IMR-90 (cell line): ENCODE measurements at regions not wholly inside any gene's neighbourhood (a gene's known extent, or its start where the extent isn't known, plus 50 kb on each side); places are given as distances from the start of the nearest gene placed in this dataset.

Experiments used
- ATAC-seq: fragments of 200-7000 bp; cut with Tn5 transposase; 2 replicates; pipeline ENCODE4 v1.9.1; 2020; ENCODE audit warnings: low read depth, mild to moderate bottlenecking, moderate library complexity
- BruUV-seq: library from RNA; stranded (reverse); fragments of 400-500 nt; replicated peaks from 2 replicates; lab custom pipeline; 2021; lab: Mats Ljungman, UMichigan
- CTCF ChIA-PET: fragments of 300-600 bp; formaldehyde crosslinking; extraction: SDS; loops from one replicate; lab custom pipeline; 2021; ENCODE audit warnings: antibody characterized with exemption; lab: Yijun Ruan, JAX
- POLR2A ChIA-PET: fragments of 300-600 bp; sonication (Branson Sonifier 250); formaldehyde crosslinking; loops from one replicate; lab custom pipeline; 2022; ENCODE audit warnings: antibody characterized with exemption; ENCODE audit not compliant: unreplicated experiment; lab: Charles Lee
- DNase-seq: peaks from one replicate; pipeline ENCODE4 v3.0.0; 2013
- H2AFZ ChIP-seq: replicated peaks from 2 replicates; pipeline ENCODE3; 2013; ENCODE audit warnings: low read length, mild to moderate bottlenecking; ENCODE audit not compliant: poor library complexity
- H2AK5ac ChIP-seq: 2 replicates; pipeline ENCODE4 v1.6.1; 2013; ENCODE audit warnings: low read depth, low read length, inconsistent platforms
- H2AK9ac ChIP-seq: replicated peaks from 2 replicates; pipeline ENCODE3; 2013; ENCODE audit warnings: mild to moderate bottlenecking, low read depth, low read length, moderate library complexity; ENCODE audit not compliant: poor library complexity
- H2BK120ac ChIP-seq: 2 replicates; pipeline ENCODE4 v1.6.1; 2013; ENCODE audit warnings: low read depth, low read length, inconsistent platforms
- H2BK15ac ChIP-seq: 3 replicates; pipeline ENCODE4 v1.6.1; 2013; ENCODE audit warnings: low read depth, low read length, inconsistent platforms
- H2BK20ac ChIP-seq: 2 replicates; pipeline ENCODE4 v1.6.1; 2013; ENCODE audit warnings: low read depth, mild to moderate bottlenecking, inconsistent platforms, low read length, moderate library complexity
- H2BK5ac ChIP-seq: 2 replicates; pipeline ENCODE4 v1.6.1; 2013; ENCODE audit warnings: mild to moderate bottlenecking, low read depth, low read length, inconsistent platforms; ENCODE audit not compliant: poor library complexity, severe bottlenecking
- H3K14ac ChIP-seq: replicated peaks from 2 replicates; pipeline ENCODE4 v1.6.1; 2013; ENCODE audit warnings: low read depth, low read length, inconsistent platforms
- H3K18ac ChIP-seq: 2 replicates; pipeline ENCODE4 v1.6.1; 2013; ENCODE audit warnings: low read depth, low read length, control low read depth
- H3K23ac ChIP-seq: 2 replicates; pipeline ENCODE4 v1.6.1; 2013; ENCODE audit warnings: low read depth, low read length, inconsistent platforms
- H3K27ac ChIP-seq: 2 replicates; pipeline ENCODE4 v1.5.1; 2013; ENCODE audit warnings: mild to moderate bottlenecking, control low read depth, low read length; ENCODE audit not compliant: insufficient read depth
- H3K27me3 ChIP-seq: 2 replicates; pipeline ENCODE4 v1.6.1; 2013; ENCODE audit warnings: low read length; ENCODE audit not compliant: control insufficient read depth, insufficient read depth
- H3K36me3 ChIP-seq: 2 replicates; pipeline ENCODE4 v1.6.1; 2013; ENCODE audit warnings: low read length, mixed read lengths; ENCODE audit not compliant: control insufficient read depth, insufficient read depth
- H3K4ac ChIP-seq: 2 replicates; pipeline ENCODE4 v1.6.1; 2013; ENCODE audit warnings: low read depth, low read length, inconsistent platforms
- H3K4me1 ChIP-seq: 2 replicates; pipeline ENCODE4 v1.6.1; 2013; ENCODE audit warnings: low read length, mixed read lengths; ENCODE audit not compliant: control insufficient read depth, insufficient read depth
- H3K4me2 ChIP-seq: 2 replicates; pipeline ENCODE4 v1.6.1; 2013; ENCODE audit warnings: low read depth, mild to moderate bottlenecking, control low read depth, low read length, moderate library complexity
- H3K4me3 ChIP-seq: 2 replicates; pipeline ENCODE4 v1.5.1; 2013; ENCODE audit warnings: low read depth, mild to moderate bottlenecking, control low read depth, low read length, moderate library complexity; ENCODE audit not compliant: insufficient read depth
- H3K56ac ChIP-seq: 2 replicates; pipeline ENCODE4 v1.6.1; 2013; ENCODE audit warnings: low read length, inconsistent platforms; ENCODE audit not compliant: insufficient read depth; ENCODE audit errors: extremely low read depth
- H3K79me1 ChIP-seq, 2 experiments: 2 replicates each; pipeline ENCODE4 v1.6.1; 2013; ENCODE audit warnings: low read length in 2 of 2, inconsistent platforms in 1 of 2, low read depth in 1 of 2
- H3K9ac ChIP-seq: 2 replicates; pipeline ENCODE4 v1.6.1; 2013; ENCODE audit warnings: low read depth, low read length, control low read depth
- H3K9me1 ChIP-seq: 2 replicates; pipeline ENCODE4 v1.6.1; 2013; ENCODE audit warnings: low read length, inconsistent platforms; ENCODE audit not compliant: insufficient read depth
- H3K9me3 ChIP-seq: 2 replicates; pipeline ENCODE4 v1.6.1; 2013; ENCODE audit warnings: low read length; ENCODE audit not compliant: control insufficient read depth, insufficient read depth
- H4K20me1 ChIP-seq: 2 replicates; pipeline ENCODE4 v1.6.1; 2013; ENCODE audit warnings: low read length, inconsistent platforms; ENCODE audit not compliant: insufficient read depth
- H4K5ac ChIP-seq: 2 replicates; pipeline ENCODE4 v1.6.1; 2013; ENCODE audit warnings: mild to moderate bottlenecking, low read depth, low read length, control low read depth
- H4K8ac ChIP-seq, 2 experiments: 2 replicates each; pipeline ENCODE4 v1.6.1; 2013; ENCODE audit warnings: low read depth in 2 of 2, low read length in 2 of 2, control low read depth in 1 of 2, inconsistent platforms in 1 of 2
- H4K91ac ChIP-seq: 2 replicates; pipeline ENCODE4 v1.6.1; 2013; ENCODE audit warnings: low read depth, low read length, inconsistent platforms; ENCODE audit not compliant: insufficient read depth
- BHLHE40 ChIP-seq: fragments of 150-350 bp; IDR thresholded peaks from 2 replicates; pipeline ENCODE4 v1.6.1; 2016; ENCODE audit warnings: mild to moderate bottlenecking, low read depth, low read length
- FOS ChIP-seq: fragments of 150-350 bp; IDR thresholded peaks from 2 replicates; pipeline ENCODE4 v1.6.1; 2016; ENCODE audit warnings: low read depth, low read length
- MAFK ChIP-seq: IDR thresholded peaks from 2 replicates; pipeline ENCODE4 v1.6.1; 2012; ENCODE audit warnings: low read depth, low read length, improper control_type of control experiment
- MXI1 ChIP-seq: IDR thresholded peaks from 2 replicates; pipeline ENCODE4 v1.6.1; 2012; ENCODE audit warnings: low read depth, mild to moderate bottlenecking, low read length, moderate library complexity, borderline replicate concordance
- NFE2L2 ChIP-seq: fragments of 150-350 bp; IDR thresholded peaks from 2 replicates; pipeline ENCODE4 v1.6.1; 2016; ENCODE audit warnings: low read depth, mild to moderate bottlenecking, low read length
- POLR2A ChIP-seq: IDR thresholded peaks from 2 replicates; pipeline ENCODE4 v1.6.1; 2012; ENCODE audit warnings: mild to moderate bottlenecking, low read depth, low read length
- RAD21 ChIP-seq: IDR thresholded peaks from 2 replicates; pipeline ENCODE4 v1.6.1; 2012; ENCODE audit warnings: low read length, improper control_type of control experiment
- RFX5 ChIP-seq: IDR thresholded peaks from 2 replicates; pipeline ENCODE4 v1.8.0; 2012; ENCODE audit warnings: low read depth, mild to moderate bottlenecking, low read length, moderate library complexity
- SMC3 ChIP-seq: fragments of 150-350 bp; IDR thresholded peaks from 2 replicates; pipeline ENCODE4 v1.6.1; 2016; ENCODE audit warnings: low read depth, mild to moderate bottlenecking, antibody characterized with exemption, low read length, moderate library complexity
- WGBS, 2 experiments: methylation state at CpG; one replicate each; pipeline versions ENCODE4 v1.1.5 to v1.1.7; 2013; ENCODE audit warnings: missing lambda C conversion rate in 2 of 2; ENCODE audit not compliant: insufficient read length in 1 of 2; ENCODE audit errors: extremely low coverage in 2 of 2; 5-methylcytosine and 5-hydroxymethylcytosine counted together
- dilution Hi-C: fragments of 300-500 bp; cut with HindIII; formaldehyde crosslinking; loops from one replicate; pipeline ENCODE4 v1.14.3; 2018; ENCODE audit warnings: low sequenced_read_pairs; ENCODE audit not compliant: unreplicated experiment
- in situ Hi-C: fragments of 300-500 bp; cut with MboI; formaldehyde crosslinking; loops from 3 replicates; pipeline ENCODE4 v1.14.3; 2019; ENCODE audit warnings: low sequenced_read_pairs, inconsistent platforms, mixed read lengths
- intact Hi-C: fragments of 100-400 bp; cut with micrococcal nuclease; formaldehyde crosslinking; loops from 2 replicates; pipeline ENCODE4 v1.10.0; 2022
- TF ChIP-seq, protein P1 (sequence below): fragments of 150-350 bp; IDR thresholded peaks from 2 replicates; pipeline ENCODE4 v1.6.1; 2017; ENCODE audit warnings: mild to moderate bottlenecking, antibody characterized with exemption, low read length, low read depth
- TF ChIP-seq, protein P2 (sequence below): conservative IDR thresholded peaks from 2 replicates; pipeline ENCODE4 v1.5.1; 2012; ENCODE audit warnings: mild to moderate bottlenecking, low read depth, low read length, improper control_type of control experiment
- TF ChIP-seq, protein P3 (sequence below): fragments of 150-350 bp; IDR thresholded peaks from 2 replicates; pipeline ENCODE4 v1.6.1; 2016; ENCODE audit warnings: low read depth, mild to moderate bottlenecking, low read length, moderate library complexity, borderline replicate concordance

DNA sequence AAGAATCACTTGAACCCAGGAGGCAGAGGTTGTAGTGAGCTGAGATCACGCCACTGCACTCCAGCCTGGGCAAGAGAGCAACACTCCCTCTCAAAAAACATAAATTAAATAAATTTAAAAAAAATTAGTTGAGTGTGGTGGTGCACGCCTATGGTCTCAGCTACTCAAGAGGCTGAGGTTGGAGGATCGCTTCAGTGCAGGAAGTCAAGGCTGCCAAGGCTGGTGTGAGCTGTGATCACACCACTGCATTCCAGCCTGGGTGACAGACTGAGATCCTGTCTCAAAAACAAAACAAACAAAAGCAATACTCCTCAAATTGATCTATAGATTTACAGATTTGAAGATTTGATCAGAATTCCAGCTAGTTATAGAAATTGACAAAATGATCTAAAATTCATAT lies 92.7 kb upstream of the RESF1 start:
- ATAC-seq = no peak
- H3K4me1 ChIP-seq = no peaks in the 10 kb centered on the region

More for the DNA sequence above, 92.7 kb upstream of the RESF1 start:
- in situ Hi-C loops = no loop called here
- no peak overlapping the region for H3K4me3 ChIP-seq
- H3K27ac ChIP-seq = no peak overlapping the region
- no peak overlapping the region for H4K8ac ChIP-seq
- no peak overlapping the region for H2BK120ac ChIP-seq
- H3K4me2 ChIP-seq = no peak overlapping the region
- no peak overlapping the region for H3K9ac ChIP-seq
- ChIA-PET POLR2A (no interaction called here), CTCF (no interaction called here)
- no peak overlapping the region for H2BK5ac ChIP-seq
- BruUV-seq = no TSS peak
- no peak overlapping the region for H3K23ac ChIP-seq
- no peaks in the 10 kb centered on the region for H3K79me1 ChIP-seq
- no CpG with 5 or more reads among the region's 3 CpGs for WGBS, 2 experiments
- H2AFZ ChIP-seq = no peak overlapping the region
- H3K4ac ChIP-seq = no peak overlapping the region
- no peaks in the 10 kb centered on the region for H3K9me3 ChIP-seq
- no peak overlapping the region for H2AK9ac ChIP-seq
- H4K20me1 ChIP-seq = no peaks in the 10 kb centered on the region
- H2BK20ac ChIP-seq = no peak overlapping the region
- DNase-seq = no peak
- no peak overlapping the region for H3K14ac ChIP-seq
- intact Hi-C loops = no loop called here
- no peak overlapping the region for H2AK5ac ChIP-seq
- H3K27me3 ChIP-seq = peaks cover 4% of the 10 kb centered on the region; the same call in 1 of the 2 replicates
- no peaks in the 10 kb centered on the region for H3K9me1 ChIP-seq
- no peaks in the 10 kb centered on the region for H3K36me3 ChIP-seq
- H3K56ac ChIP-seq = no peak overlapping the region
- no peak overlapping the region for H4K91ac ChIP-seq
- dilution Hi-C loops = no loop called here
- no peak overlapping the region for H2BK15ac ChIP-seq
- TF ChIP-seq MAFK = no peak
- no peak for TF ChIP-seq MXI1
- no peak for TF ChIP-seq SMC3
- no peak for TF ChIP-seq RAD21
- no peak for TF ChIP-seq BHLHE40
- no peak for TF ChIP-seq NFE2L2
- no peak for TF ChIP-seq POLR2A
- TF ChIP-seq RFX5 = no peak
- TF ChIP-seq, protein P1, sequence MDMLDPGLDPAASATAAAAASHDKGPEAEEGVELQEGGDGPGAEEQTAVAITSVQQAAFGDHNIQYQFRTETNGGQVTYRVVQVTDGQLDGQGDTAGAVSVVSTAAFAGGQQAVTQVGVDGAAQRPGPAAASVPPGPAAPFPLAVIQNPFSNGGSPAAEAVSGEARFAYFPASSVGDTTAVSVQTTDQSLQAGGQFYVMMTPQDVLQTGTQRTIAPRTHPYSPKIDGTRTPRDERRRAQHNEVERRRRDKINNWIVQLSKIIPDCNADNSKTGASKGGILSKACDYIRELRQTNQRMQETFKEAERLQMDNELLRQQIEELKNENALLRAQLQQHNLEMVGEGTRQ = no peak
- TF ChIP-seq FOS = no peak
- TF ChIP-seq, protein P2, sequence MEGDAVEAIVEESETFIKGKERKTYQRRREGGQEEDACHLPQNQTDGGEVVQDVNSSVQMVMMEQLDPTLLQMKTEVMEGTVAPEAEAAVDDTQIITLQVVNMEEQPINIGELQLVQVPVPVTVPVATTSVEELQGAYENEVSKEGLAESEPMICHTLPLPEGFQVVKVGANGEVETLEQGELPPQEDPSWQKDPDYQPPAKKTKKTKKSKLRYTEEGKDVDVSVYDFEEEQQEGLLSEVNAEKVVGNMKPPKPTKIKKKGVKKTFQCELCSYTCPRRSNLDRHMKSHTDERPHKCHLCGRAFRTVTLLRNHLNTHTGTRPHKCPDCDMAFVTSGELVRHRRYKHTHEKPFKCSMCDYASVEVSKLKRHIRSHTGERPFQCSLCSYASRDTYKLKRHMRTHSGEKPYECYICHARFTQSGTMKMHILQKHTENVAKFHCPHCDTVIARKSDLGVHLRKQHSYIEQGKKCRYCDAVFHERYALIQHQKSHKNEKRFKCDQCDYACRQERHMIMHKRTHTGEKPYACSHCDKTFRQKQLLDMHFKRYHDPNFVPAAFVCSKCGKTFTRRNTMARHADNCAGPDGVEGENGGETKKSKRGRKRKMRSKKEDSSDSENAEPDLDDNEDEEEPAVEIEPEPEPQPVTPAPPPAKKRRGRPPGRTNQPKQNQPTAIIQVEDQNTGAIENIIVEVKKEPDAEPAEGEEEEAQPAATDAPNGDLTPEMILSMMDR = no peak
- TF ChIP-seq, protein P3, sequence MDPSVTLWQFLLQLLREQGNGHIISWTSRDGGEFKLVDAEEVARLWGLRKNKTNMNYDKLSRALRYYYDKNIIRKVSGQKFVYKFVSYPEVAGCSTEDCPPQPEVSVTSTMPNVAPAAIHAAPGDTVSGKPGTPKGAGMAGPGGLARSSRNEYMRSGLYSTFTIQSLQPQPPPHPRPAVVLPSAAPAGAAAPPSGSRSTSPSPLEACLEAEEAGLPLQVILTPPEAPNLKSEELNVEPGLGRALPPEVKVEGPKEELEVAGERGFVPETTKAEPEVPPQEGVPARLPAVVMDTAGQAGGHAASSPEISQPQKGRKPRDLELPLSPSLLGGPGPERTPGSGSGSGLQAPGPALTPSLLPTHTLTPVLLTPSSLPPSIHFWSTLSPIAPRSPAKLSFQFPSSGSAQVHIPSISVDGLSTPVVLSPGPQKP = no peak
- no peak overlapping the region for H3K18ac ChIP-seq
- no peak overlapping the region for H4K5ac ChIP-seq
